ENCODE measurements at regions not wholly inside any gene's neighbourhood (a gene's known extent, or its start where the extent isn't known, plus 50 kb on each side); places are given as distances from the start of the nearest gene placed in this dataset.
A peak's percentile ranks its signal among the peaks of the same experiment; 100 is the strongest.

DNA sequence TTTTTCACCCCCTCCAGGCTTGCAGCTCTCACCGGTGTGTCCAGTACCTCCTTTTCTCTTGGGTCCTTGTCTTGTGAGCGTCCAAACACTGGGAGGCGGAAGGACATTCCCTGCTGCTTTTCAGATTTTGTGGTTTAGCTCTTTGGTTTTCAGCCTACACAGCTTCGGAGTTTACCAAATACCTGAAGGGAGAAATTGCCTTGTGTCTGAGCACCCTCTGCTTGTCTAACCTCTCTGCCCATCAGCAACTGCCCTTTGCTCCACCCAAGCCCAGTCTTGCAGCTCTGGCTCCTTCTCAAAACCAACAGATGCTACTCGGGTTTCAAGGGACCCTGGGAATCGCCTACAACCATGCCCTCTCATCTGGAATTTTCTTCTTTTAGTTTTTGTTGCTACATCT, 519.1 kb upstream of the IGFBP3 start:
- no peak for ATAC-seq
- no peak for DNase-seq (ENCODE audit: low spot score)
- Histone ChIP-seq H3K4me3 (no peak overlapping the region), H3K27me3 (ENCODE audit: insufficient read depth) (no peaks in the 10 kb centered on the region), H3K79me2 (replicated peaks; ENCODE audit: insufficient read depth) (no peaks in the 10 kb centered on the region), H3K9me2 (ENCODE audit: insufficient read depth) (no peaks in the 10 kb centered on the region), H2AFZ (peak overlapping the region; percentile 43; the same call in 1 of the 2 replicates), H3K4me1 (ENCODE audit: insufficient read depth) (no peaks in the 10 kb centered on the region), H3F3A (replicated peaks; ENCODE audit: low read depth) (no peaks in the 10 kb centered on the region), H4K20me1 (replicated peaks; ENCODE audit: insufficient read depth) (no peaks in the 10 kb centered on the region), H3K27ac (ENCODE audit: low read depth) (no peak overlapping the region), H3K36me3 (ENCODE audit: insufficient read depth) (no peaks in the 10 kb centered on the region), H3K4me2 (no peak overlapping the region)
- H3K36me3 Mint-ChIP-seq (ENCODE audit: low read depth), result no peaks in the 10 kb centered on the region
- H3K4me3 Mint-ChIP-seq, result no peak overlapping the region
- H3K4me1 Mint-ChIP-seq, result no peaks in the 10 kb centered on the region
- no peaks in the 10 kb centered on the region for H3K27me3 Mint-ChIP-seq (ENCODE audit: insufficient read depth, low read depth, poor library complexity)
- H3K9me3 Mint-ChIP-seq, result peaks cover 16% of the 10 kb centered on the region; the same call in 2 of the 3 replicates
- TF ChIP-seq, protein P1, sequence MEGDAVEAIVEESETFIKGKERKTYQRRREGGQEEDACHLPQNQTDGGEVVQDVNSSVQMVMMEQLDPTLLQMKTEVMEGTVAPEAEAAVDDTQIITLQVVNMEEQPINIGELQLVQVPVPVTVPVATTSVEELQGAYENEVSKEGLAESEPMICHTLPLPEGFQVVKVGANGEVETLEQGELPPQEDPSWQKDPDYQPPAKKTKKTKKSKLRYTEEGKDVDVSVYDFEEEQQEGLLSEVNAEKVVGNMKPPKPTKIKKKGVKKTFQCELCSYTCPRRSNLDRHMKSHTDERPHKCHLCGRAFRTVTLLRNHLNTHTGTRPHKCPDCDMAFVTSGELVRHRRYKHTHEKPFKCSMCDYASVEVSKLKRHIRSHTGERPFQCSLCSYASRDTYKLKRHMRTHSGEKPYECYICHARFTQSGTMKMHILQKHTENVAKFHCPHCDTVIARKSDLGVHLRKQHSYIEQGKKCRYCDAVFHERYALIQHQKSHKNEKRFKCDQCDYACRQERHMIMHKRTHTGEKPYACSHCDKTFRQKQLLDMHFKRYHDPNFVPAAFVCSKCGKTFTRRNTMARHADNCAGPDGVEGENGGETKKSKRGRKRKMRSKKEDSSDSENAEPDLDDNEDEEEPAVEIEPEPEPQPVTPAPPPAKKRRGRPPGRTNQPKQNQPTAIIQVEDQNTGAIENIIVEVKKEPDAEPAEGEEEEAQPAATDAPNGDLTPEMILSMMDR (conservative IDR thresholded peaks at IDR 0.05; ENCODE audit: low read depth in 2 of 2), result no peak
- TF ChIP-seq, protein P2, sequence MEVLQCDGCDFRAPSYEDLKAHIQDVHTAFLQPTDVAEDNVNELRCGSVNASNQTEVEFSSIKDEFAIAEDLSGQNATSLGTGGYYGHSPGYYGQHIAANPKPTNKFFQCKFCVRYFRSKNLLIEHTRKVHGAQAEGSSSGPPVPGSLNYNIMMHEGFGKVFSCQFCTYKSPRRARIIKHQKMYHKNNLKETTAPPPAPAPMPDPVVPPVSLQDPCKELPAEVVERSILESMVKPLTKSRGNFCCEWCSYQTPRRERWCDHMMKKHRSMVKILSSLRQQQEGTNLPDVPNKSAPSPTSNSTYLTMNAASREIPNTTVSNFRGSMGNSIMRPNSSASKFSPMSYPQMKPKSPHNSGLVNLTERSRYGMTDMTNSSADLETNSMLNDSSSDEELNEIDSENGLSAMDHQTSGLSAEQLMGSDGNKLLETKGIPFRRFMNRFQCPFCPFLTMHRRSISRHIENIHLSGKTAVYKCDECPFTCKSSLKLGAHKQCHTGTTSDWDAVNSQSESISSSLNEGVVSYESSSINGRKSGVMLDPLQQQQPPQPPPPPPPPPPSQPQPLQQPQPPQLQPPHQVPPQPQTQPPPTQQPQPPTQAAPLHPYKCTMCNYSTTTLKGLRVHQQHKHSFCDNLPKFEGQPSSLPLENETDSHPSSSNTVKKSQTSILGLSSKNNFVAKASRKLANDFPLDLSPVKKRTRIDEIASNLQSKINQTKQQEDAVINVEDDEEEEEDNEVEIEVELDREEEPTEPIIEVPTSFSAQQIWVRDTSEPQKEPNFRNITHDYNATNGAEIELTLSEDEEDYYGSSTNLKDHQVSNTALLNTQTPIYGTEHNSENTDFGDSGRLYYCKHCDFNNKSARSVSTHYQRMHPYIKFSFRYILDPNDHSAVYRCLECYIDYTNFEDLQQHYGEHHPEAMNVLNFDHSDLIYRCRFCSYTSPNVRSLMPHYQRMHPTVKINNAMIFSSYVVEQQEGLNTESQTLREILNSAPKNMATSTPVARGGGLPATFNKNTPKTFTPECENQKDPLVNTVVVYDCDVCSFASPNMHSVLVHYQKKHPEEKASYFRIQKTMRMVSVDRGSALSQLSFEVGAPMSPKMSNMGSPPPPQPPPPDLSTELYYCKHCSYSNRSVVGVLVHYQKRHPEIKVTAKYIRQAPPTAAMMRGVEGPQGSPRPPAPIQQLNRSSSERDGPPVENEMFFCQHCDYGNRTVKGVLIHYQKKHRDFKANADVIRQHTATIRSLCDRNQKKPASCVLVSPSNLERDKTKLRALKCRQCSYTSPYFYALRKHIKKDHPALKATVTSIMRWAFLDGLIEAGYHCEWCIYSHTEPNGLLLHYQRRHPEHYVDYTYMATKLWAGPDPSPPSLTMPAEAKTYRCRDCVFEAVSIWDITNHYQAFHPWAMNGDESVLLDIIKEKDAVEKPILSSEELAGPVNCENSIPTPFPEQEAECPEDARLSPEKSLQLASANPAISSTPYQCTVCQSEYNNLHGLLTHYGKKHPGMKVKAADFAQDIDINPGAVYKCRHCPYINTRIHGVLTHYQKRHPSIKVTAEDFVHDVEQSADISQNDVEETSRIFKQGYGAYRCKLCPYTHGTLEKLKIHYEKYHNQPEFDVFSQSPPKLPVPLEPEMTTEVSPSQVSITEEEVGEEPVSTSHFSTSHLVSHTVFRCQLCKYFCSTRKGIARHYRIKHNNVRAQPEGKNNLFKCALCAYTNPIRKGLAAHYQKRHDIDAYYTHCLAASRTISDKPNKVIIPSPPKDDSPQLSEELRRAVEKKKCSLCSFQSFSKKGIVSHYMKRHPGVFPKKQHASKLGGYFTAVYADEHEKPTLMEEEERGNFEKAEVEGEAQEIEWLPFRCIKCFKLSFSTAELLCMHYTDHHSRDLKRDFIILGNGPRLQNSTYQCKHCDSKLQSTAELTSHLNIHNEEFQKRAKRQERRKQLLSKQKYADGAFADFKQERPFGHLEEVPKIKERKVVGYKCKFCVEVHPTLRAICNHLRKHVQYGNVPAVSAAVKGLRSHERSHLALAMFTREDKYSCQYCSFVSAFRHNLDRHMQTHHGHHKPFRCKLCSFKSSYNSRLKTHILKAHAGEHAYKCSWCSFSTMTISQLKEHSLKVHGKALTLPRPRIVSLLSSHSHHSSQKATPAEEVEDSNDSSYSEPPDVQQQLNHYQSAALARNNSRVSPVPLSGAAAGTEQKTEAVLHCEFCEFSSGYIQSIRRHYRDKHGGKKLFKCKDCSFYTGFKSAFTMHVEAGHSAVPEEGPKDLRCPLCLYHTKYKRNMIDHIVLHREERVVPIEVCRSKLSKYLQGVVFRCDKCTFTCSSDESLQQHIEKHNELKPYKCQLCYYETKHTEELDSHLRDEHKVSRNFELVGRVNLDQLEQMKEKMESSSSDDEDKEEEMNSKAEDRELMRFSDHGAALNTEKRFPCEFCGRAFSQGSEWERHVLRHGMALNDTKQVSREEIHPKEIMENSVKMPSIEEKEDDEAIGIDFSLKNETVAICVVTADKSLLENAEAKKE (CRISPR knock-in tag; IDR thresholded peaks at IDR 0.05), result no peak
- no peak for TF ChIP-seq NANOG (IDR thresholded peaks at IDR 0.05; ENCODE audit: borderline replicate concordance)
- no peak for TF ChIP-seq JUNB (IDR thresholded peaks at IDR 0.05; ENCODE audit: unreplicated experiment)
- no peak for TF ChIP-seq ZNF114 (CRISPR knock-in tag; IDR thresholded peaks at IDR 0.05)
- TF ChIP-seq, protein P3, sequence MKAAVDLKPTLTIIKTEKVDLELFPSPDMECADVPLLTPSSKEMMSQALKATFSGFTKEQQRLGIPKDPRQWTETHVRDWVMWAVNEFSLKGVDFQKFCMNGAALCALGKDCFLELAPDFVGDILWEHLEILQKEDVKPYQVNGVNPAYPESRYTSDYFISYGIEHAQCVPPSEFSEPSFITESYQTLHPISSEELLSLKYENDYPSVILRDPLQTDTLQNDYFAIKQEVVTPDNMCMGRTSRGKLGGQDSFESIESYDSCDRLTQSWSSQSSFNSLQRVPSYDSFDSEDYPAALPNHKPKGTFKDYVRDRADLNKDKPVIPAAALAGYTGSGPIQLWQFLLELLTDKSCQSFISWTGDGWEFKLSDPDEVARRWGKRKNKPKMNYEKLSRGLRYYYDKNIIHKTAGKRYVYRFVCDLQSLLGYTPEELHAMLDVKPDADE (IDR thresholded peaks at IDR 0.05), result no peak
- TF ChIP-seq EZH2 (IDR thresholded peaks at IDR 0.05; ENCODE audit: low read depth, unreplicated experiment), result no peak
- TF ChIP-seq EZH2phosphoT487 (IDR thresholded peaks at IDR 0.05; ENCODE audit: unreplicated experiment), result no peak
- no peak for TF ChIP-seq ZNF331 (CRISPR knock-in tag; IDR thresholded peaks at IDR 0.05; ENCODE audit: low read depth)
- TF ChIP-seq, protein P4, sequence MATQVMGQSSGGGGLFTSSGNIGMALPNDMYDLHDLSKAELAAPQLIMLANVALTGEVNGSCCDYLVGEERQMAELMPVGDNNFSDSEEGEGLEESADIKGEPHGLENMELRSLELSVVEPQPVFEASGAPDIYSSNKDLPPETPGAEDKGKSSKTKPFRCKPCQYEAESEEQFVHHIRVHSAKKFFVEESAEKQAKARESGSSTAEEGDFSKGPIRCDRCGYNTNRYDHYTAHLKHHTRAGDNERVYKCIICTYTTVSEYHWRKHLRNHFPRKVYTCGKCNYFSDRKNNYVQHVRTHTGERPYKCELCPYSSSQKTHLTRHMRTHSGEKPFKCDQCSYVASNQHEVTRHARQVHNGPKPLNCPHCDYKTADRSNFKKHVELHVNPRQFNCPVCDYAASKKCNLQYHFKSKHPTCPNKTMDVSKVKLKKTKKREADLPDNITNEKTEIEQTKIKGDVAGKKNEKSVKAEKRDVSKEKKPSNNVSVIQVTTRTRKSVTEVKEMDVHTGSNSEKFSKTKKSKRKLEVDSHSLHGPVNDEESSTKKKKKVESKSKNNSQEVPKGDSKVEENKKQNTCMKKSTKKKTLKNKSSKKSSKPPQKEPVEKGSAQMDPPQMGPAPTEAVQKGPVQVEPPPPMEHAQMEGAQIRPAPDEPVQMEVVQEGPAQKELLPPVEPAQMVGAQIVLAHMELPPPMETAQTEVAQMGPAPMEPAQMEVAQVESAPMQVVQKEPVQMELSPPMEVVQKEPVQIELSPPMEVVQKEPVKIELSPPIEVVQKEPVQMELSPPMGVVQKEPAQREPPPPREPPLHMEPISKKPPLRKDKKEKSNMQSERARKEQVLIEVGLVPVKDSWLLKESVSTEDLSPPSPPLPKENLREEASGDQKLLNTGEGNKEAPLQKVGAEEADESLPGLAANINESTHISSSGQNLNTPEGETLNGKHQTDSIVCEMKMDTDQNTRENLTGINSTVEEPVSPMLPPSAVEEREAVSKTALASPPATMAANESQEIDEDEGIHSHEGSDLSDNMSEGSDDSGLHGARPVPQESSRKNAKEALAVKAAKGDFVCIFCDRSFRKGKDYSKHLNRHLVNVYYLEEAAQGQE (IDR thresholded peaks at IDR 0.05; ENCODE audit: unreplicated experiment), result no peak
- no peak for TF ChIP-seq POLR2AphosphoS5 (IDR thresholded peaks at IDR 0.05; ENCODE audit: low read depth)
- TF ChIP-seq CREB1 (CRISPR knock-in tag; IDR thresholded peaks at IDR 0.05; ENCODE audit: low read depth), result no peak
- no peak for TF ChIP-seq STAT1 (IDR thresholded peaks at IDR 0.05; ENCODE audit: unreplicated experiment)
- H3K27ac Mint-ChIP-seq, result no peak overlapping the region
